Breast epithelium (tissue), 3 donors: ENCODE measurements at regions not wholly inside any gene's neighbourhood (a gene's known extent, or its start where the extent isn't known, plus 50 kb on each side); places are given as distances from the start of the nearest gene placed in this dataset.

Source experiments
- POLR2A ChIP-seq: fragments of 450-650 bp; IDR thresholded peaks from one replicate; pipeline ENCODE4 v1.6.1; 2016; ENCODE audit warnings: antibody characterized with exemption, mild to moderate bottlenecking, moderate library complexity
- POLR2AphosphoS5 ChIP-seq, 3 donors: sonication (generic); formaldehyde crosslinking; IDR thresholded peaks; one replicate each; pipeline ENCODE4 v1.6.1; 2017; ENCODE audit warnings: antibody characterized with exemption in 3 of 3
- TF ChIP-seq, protein P1 (sequence below), 3 donors: fragments of 450-650 bp; IDR thresholded peaks; one replicate each; pipeline ENCODE4 v1.5.1; 2016 to 2017; ENCODE audit warnings: antibody characterized with exemption in 3 of 3, mild to moderate bottlenecking in 3 of 3, moderate library complexity in 3 of 3

GRCh38 chr19:31946491-31946890 lies 398.9 kb upstream of the ZNF507 start:
- TF ChIP-seq, protein P1, sequence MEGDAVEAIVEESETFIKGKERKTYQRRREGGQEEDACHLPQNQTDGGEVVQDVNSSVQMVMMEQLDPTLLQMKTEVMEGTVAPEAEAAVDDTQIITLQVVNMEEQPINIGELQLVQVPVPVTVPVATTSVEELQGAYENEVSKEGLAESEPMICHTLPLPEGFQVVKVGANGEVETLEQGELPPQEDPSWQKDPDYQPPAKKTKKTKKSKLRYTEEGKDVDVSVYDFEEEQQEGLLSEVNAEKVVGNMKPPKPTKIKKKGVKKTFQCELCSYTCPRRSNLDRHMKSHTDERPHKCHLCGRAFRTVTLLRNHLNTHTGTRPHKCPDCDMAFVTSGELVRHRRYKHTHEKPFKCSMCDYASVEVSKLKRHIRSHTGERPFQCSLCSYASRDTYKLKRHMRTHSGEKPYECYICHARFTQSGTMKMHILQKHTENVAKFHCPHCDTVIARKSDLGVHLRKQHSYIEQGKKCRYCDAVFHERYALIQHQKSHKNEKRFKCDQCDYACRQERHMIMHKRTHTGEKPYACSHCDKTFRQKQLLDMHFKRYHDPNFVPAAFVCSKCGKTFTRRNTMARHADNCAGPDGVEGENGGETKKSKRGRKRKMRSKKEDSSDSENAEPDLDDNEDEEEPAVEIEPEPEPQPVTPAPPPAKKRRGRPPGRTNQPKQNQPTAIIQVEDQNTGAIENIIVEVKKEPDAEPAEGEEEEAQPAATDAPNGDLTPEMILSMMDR (IDR thresholded peaks at IDR 0.05): no peak
- TF ChIP-seq POLR2A (no peak), POLR2AphosphoS5 (IDR thresholded peaks at IDR 0.05) (no peak)
